ENCODE measurements at regions not wholly inside any gene's neighbourhood (a gene's known extent, or its start where the extent isn't known, plus 50 kb on each side); places are given as distances from the start of the nearest gene placed in this dataset.
"Not testable (repeated sequence)": the region's sequence is repeated elsewhere in the genome, so short reads cannot be mapped to it uniquely, and the experiment has no call there.

GRCh38 chr9:6106711-6107339 lies 91.4 kb upstream of the RANBP6 start:
- DNase-seq = peak in 23 of 42 donors; percentile 2 to 66 (median 24)
- intact Hi-C loops (cut with DNase I) = no loop called here

- intact Hi-C loops (cut with DNase I) = no loop called here
Measured at GRCh38 chr9:6105738-6106137, 90.3 kb upstream of the RANBP6 start.

GRCh38 chr9:6104406-6104805 lies 89.0 kb upstream of the RANBP6 start:
- DNase-seq; intact Hi-C loops (cut with DNase I): not testable (repeated sequence)

More at GRCh38 chr9:6105738-6106137, 90.3 kb upstream of the RANBP6 start:
- DNase-seq = no peak

- intact Hi-C loops (cut with DNase I); DNase-seq: not testable (repeated sequence)
Measured at GRCh38 chr9:6103911-6104310, 88.5 kb upstream of the RANBP6 start.

- intact Hi-C loops (cut with DNase I); DNase-seq: not testable (repeated sequence)
Measured at GRCh38 chr9:6102336-6102987, 87.0 kb upstream of the RANBP6 start.

- DNase-seq; intact Hi-C loops (cut with DNase I): not testable (repeated sequence)
Measured at GRCh38 chr9:6101725-6102124, 86.3 kb upstream of the RANBP6 start.

- intact Hi-C loops (cut with DNase I); DNase-seq: not testable (repeated sequence)
Measured at GRCh38 chr9:6099346-6099745, 83.9 kb upstream of the RANBP6 start.

- intact Hi-C loops (cut with DNase I) = no loop called here
Measured at GRCh38 chr9:6098431-6098830, 83.0 kb upstream of the RANBP6 start.

GRCh38 chr9:6096821-6097220 lies 81.4 kb upstream of the RANBP6 start:
- DNase-seq = no peak
- intact Hi-C loops (cut with DNase I) = no loop called here

More at GRCh38 chr9:6098431-6098830, 83.0 kb upstream of the RANBP6 start:
- DNase-seq = no peak

- DNase-seq = no peak
- intact Hi-C loops (cut with DNase I) = no loop called here
Measured at GRCh38 chr9:6090277-6091210, 75.1 kb upstream of the RANBP6 start.

- DNase-seq = no peak
- intact Hi-C loops (cut with DNase I) = no loop called here
Measured at GRCh38 chr9:6089300-6089699, 73.9 kb upstream of the RANBP6 start.

GRCh38 chr9:6086006-6086655 lies 70.7 kb upstream of the RANBP6 start:
- DNase-seq = no peak
- intact Hi-C loops (cut with DNase I) = no loop called here

- DNase-seq = peak; percentile 17 to 94 (median 78)
- intact Hi-C loops (cut with DNase I) = no loop called here
Measured at GRCh38 chr9:6080154-6080716, 64.8 kb upstream of the RANBP6 start.

- DNase-seq = no peak
- intact Hi-C loops (cut with DNase I) = no loop called here
Measured at GRCh38 chr9:6079386-6079785, 64.0 kb upstream of the RANBP6 start.

GRCh38 chr9:6078382-6079105 lies 63.1 kb upstream of the RANBP6 start:
- DNase-seq = no peak
- intact Hi-C loops (cut with DNase I) = no loop called here

- intact Hi-C loops (cut with DNase I) = no loop called here
- no peak for DNase-seq
Measured at GRCh38 chr9:6076851-6077250, 61.4 kb upstream of the RANBP6 start.

- intact Hi-C loops (cut with DNase I) = no loop called here
- DNase-seq = no peak
Measured at GRCh38 chr9:6073731-6074130, 58.3 kb upstream of the RANBP6 start.

GRCh38 chr9:6072865-6073264 lies 57.4 kb upstream of the RANBP6 start:
- DNase-seq = no peak
- intact Hi-C loops (cut with DNase I) = no loop called here

Data from head of caudate nucleus (tissue), 42 donors.